ENCODE measurements at regions not wholly inside any gene's neighbourhood (a gene's known extent, or its start where the extent isn't known, plus 50 kb on each side); places are given as distances from the start of the nearest gene placed in this dataset.

DNA sequence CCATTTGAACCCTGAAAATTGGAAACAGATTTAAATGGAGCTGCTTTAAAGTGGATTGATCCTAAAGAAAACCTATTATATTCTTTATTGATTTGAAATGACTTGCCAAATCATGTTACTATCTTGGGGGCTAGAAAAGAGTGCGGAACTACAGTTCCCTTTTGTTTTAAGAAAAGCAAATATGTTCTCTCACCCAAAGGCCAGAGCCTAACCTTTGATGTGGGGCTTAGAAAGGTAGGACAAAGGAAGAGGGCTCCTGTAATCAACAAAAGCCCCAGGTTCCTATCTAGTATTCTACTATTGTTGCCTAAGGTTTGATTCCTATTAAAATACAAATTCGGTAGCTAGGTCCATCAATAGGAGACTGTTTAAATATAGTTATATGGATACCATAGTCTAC is 100.8 kb upstream of the BEND6 start:
- TF ChIP-seq, protein P1, sequence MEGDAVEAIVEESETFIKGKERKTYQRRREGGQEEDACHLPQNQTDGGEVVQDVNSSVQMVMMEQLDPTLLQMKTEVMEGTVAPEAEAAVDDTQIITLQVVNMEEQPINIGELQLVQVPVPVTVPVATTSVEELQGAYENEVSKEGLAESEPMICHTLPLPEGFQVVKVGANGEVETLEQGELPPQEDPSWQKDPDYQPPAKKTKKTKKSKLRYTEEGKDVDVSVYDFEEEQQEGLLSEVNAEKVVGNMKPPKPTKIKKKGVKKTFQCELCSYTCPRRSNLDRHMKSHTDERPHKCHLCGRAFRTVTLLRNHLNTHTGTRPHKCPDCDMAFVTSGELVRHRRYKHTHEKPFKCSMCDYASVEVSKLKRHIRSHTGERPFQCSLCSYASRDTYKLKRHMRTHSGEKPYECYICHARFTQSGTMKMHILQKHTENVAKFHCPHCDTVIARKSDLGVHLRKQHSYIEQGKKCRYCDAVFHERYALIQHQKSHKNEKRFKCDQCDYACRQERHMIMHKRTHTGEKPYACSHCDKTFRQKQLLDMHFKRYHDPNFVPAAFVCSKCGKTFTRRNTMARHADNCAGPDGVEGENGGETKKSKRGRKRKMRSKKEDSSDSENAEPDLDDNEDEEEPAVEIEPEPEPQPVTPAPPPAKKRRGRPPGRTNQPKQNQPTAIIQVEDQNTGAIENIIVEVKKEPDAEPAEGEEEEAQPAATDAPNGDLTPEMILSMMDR (optimal IDR thresholded peaks at IDR 0.05 in 1 of 3, IDR thresholded peaks at IDR 0.05 in 1 of 3, conservative IDR thresholded peaks at IDR 0.05 in 1 of 3; ENCODE audit: extremely low read depth in 1 of 3, insufficient read depth in 2 of 3, low read length in 3 of 3): no peak
- TF ChIP-seq EZH2 (IDR thresholded peaks at IDR 0.05; ENCODE audit: low read length): no peak
